ENCODE measurements at regions not wholly inside any gene's neighbourhood (a gene's known extent, or its start where the extent isn't known, plus 50 kb on each side); places are given as distances from the start of the nearest gene placed in this dataset.
"Not testable (repeated sequence)": the region's sequence is repeated elsewhere in the genome, so short reads cannot be mapped to it uniquely, and the experiment has no call there.

GRCh38 chr10:76815505-76815904 lies 822.1 kb downstream of the KCNMA1 start:
- DNase-seq = not testable (repeated sequence)

- no peak for DNase-seq
Measured at GRCh38 chr10:76811430-76811829, 826.2 kb downstream of the KCNMA1 start.

DNA sequence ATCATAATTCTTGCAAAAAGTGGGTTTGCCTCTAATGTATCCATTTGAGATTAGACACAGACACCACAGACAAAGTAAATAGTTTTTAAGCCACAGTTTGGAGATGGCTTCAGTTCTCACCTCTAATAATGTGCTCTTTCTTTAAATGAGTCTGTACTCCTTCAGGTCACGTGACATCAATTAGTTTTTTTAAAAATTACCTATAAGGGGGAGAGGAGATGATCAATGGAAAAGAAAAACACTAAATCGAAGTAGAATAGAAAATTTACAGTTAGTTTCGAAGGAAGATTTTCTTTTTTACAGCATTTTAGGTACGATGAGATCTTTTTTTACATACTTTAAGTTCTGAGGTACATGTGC lies 849.2 kb downstream of the KCNMA1 start:
- no peak for DNase-seq

- DNase-seq = no peak
Measured at GRCh38 chr10:76787746-76788451, 849.7 kb downstream of the KCNMA1 start.

DNA sequence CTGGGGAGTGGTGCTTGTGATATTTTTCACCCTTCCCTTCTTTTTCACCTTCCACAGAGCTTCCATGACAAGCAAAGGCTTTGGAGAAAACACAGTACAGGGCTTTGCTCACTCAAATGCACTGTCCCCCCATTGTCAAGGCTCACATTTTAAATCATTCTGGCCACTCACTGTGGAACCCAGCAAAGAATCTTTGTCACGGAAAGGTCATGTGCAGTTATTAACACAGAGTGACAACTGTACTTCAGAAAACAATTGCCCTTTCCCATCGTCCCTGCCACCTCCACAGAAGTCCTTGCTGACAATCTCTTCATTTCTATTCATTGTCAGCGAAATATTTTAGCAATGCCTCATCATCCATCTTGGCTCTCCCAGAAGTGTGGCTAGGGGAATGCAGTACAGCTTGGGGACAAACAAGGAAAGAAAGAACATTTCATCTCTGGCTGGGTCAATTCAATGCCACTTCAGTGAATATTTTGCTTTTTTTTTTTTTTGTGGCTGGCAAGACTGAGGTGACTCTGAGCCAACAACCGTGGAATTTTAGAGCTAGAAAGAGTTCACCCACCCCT lies 851.0 kb downstream of the KCNMA1 start:
- peak; percentile 8 for DNase-seq

DNA sequence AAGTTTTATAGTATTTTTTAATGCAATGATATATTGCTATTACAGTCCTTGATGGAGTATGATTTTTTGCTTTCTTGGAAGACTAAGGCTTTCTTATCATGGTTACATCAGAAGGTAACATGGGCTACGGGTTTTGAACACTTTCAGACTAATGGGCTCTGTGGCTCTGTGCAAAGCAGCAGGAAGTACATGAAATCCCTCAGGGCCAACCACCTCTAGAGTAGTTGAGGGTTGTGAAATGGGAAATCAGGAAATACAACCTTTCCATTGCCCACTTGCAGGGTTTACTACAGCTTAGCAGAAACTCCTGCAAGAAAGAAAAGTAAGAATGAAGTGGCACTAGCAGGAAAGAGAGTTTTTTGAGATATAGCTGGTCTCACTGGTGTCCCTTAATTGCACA lies 853.5 kb downstream of the KCNMA1 start:
- no peak for DNase-seq

DNA sequence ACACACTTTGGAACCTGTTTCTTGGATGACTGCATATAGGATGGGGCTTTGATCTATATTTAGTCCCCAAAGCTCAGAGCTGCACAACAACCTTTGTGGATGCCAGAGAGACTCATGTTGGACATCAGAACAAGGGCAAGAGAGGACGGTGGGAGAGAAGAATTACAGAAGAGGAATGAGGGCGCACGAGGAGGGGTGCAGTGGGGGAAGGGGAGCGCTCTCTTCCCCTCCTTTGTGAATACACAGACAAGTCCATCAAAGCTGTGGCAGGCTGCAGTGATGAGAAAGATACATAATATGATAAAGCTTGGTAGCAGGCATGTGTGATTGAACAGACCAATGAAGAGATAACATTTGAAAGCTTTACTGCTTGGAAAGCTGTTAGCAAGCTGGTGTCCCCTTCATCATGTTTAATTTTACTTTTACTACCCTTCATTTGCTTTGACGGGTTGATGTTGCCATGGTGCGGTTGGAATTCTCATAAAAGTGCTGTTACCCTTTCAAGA lies 857.8 kb downstream of the KCNMA1 start:
- no peak for DNase-seq

DNA sequence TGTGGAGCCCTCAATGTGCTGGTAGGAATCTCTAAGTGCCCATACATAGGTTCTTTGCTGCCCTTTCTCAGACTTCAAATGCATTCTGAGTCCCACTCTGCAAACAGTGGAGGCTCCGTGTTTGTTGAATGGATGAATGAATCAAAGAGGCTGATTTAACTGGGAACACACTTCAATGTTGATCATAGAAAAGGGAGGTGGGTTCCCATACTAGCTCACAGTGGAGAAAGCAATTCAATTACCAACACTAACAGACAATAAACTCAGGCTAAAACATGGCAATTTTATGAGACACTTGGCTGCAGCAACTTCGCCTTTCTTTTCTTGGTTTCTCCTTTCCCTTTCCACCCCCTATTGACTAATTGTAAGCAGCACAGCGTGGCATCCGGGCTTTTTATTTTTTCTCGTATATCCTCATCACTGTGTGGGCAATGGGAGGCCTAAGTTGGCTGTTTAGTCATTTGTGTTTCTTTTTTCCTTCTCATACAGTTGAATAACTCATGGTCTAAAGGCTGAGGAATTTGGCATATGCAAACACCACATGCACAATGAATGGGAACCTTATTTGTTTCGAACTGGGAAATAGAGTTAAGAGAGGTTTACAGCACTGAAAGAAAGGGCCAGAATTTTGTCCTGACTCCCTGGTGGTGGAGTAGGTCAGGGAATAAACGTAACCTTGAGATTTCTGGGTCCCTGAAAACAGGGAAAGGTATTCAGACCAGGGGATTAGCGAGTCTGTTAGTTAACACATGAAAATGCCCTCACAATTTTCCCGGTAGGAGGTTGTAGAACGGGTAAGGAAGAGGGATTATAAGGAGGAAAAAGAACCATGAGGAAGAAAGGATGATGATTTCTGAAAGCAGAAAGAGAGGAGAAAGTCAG lies 858.5 kb downstream of the KCNMA1 start:
- peak; percentile 72 for DNase-seq

DNA sequence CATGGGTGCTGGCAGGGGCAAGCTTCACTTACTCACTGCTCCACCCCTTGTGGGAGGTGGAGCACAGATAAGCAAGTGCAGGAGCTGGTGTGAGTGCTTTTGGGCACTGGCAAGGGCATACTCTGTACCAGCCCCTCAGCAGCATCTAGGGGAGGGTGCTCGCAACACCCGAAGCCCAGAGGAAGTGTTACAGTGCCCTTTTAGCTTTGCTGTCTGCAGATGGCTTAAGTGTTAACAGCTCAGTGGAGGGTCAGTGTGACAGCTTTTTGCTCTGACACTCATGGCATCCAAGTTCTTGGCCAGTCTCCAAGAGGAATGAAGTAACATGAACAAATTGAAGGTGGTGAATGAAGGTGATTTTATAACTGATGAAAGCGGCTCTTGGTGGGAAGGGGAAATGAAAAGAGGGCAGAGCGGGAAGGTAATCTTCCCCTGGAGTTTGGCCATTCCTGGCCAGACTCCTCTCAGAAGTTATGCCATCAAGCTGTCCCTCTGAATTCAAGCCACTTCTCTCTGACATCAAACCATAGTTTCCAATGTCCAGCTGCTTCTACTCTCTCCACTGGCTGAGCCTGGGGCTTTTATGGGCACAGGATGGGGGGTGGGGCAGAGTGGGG lies 862.5 kb downstream of the KCNMA1 start:
- no peak for DNase-seq

GRCh38 chr10:76769582-76769981 lies 868.0 kb downstream of the KCNMA1 start:
- no peak for DNase-seq

- peak; percentile 6 for DNase-seq
Measured at GRCh38 chr10:76769161-76769560, 868.4 kb downstream of the KCNMA1 start.

GRCh38 chr10:76766682-76767081 lies 870.9 kb downstream of the KCNMA1 start:
- DNase-seq = no peak

- DNase-seq = not testable (repeated sequence)
Measured at GRCh38 chr10:76764921-76765320, 872.7 kb downstream of the KCNMA1 start.

DNA sequence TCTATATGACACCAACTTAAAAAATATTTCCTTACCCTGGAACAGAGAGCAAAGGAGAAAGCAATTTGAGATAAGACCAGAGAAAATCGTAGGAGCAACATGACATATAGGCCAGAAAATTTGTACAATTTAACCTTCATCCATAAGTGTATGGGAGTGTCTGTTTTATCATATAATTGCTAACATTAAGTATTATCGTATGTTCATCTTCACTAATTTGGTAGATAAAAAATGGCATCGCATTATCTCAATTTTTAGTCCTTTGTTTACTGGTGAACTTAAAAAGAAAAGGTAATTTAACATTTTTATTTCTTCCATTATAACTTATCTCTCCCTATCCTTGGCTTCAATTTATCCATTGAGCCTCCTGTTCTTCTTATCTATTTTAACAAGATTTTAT lies 873.4 kb downstream of the KCNMA1 start:
- no peak for DNase-seq

DNA sequence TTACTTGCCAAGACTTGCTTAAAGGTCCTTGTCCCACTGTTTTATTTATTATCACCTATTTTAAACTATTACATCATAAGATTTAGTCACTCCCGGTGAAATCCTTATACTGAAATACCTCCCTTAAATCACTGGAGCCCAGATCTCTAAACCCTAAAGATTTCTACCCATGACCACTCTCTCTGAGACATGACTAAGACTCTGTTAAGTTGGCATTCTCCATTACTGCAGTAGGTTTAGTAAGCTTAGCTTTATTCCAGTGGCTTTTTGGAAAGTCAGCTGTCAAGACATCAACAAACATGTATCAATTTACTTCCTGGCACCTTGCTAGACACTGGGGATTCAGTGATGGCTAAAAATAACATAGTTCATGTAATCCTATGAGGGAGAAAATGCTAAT lies 874.2 kb downstream of the KCNMA1 start:
- DNase-seq = no peak

- no peak for DNase-seq
Measured at GRCh38 chr10:76759681-76760080, 877.9 kb downstream of the KCNMA1 start.

GRCh38 chr10:76743169-76743568 lies 894.4 kb downstream of the KCNMA1 start:
- DNase-seq = no peak

DNA sequence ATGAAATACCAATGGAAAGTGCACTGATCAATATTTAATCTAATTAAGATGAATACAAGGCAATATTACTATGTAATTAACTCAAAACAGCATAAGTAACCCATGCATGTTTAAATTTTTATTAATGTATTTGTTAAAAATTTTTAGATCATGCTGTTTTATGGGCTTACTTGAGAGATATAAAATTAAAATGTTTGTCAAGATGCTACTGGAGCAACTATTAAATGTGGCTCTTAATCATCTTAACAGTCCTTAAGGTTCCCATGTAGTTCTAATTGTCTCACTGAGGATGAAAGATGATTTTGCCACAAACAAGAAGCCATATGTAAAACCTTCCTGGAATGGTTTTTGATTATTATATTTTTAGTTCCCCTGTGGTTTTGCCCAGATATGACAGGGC lies 897.1 kb downstream of the KCNMA1 start:
- DNase-seq = no peak

- no peak for DNase-seq
Measured at GRCh38 chr10:76738991-76739390, 898.6 kb downstream of the KCNMA1 start.

GRCh38 chr10:76736815-76737618 lies 900.6 kb downstream of the KCNMA1 start:
- peak; percentile 64 for DNase-seq

- DNase-seq = no peak
Measured at GRCh38 chr10:76736392-76736791, 901.2 kb downstream of the KCNMA1 start.

- no peak for DNase-seq
Measured at GRCh38 chr10:76735866-76736265, 901.7 kb downstream of the KCNMA1 start.

Measured in fibroblast of skin of abdomen (primary cell).